ENCODE measurements at regions not wholly inside any gene's neighbourhood (a gene's known extent, or its start where the extent isn't known, plus 50 kb on each side); places are given as distances from the start of the nearest gene placed in this dataset.
"Not testable (repeated sequence)": the region's sequence is repeated elsewhere in the genome, so short reads cannot be mapped to it uniquely, and the experiment has no call there.

DNA sequence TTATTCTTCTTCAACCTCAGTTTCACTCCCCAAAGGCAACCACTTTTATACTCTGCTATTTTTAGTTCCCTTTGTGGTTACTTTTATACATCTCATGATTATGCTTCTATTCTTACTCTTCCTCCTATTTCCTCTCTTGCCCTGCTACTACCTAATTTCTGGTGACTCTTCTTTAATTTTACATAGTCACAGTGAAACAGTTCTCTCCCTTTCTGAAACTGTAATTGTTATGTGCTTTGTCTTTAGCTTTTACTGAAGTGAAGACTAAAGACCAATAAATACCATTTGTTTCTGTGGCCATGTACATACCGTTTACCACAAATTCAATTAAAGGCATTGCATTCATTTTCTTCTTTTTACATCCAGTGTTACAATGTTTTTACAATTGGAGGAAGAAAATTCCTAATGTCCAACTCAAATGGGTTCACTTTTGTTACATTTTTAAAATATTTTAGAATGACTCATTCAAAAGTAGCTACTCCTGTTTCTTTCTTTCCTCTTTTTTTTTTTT lies 410.6 kb downstream of the PSAT1 start:
- Histone ChIP-seq H3K4me3 (no peak overlapping the region), H3K9me3 (no peaks in the 10 kb centered on the region), H3K27ac (no peak overlapping the region), H3K4me1 (no peaks in the 10 kb centered on the region), H3K27me3 (no peaks in the 10 kb centered on the region), H3K36me3 (no peaks in the 10 kb centered on the region)
- TF ChIP-seq, protein P1, sequence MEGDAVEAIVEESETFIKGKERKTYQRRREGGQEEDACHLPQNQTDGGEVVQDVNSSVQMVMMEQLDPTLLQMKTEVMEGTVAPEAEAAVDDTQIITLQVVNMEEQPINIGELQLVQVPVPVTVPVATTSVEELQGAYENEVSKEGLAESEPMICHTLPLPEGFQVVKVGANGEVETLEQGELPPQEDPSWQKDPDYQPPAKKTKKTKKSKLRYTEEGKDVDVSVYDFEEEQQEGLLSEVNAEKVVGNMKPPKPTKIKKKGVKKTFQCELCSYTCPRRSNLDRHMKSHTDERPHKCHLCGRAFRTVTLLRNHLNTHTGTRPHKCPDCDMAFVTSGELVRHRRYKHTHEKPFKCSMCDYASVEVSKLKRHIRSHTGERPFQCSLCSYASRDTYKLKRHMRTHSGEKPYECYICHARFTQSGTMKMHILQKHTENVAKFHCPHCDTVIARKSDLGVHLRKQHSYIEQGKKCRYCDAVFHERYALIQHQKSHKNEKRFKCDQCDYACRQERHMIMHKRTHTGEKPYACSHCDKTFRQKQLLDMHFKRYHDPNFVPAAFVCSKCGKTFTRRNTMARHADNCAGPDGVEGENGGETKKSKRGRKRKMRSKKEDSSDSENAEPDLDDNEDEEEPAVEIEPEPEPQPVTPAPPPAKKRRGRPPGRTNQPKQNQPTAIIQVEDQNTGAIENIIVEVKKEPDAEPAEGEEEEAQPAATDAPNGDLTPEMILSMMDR (IDR thresholded peaks at IDR 0.05), result no peak
- no peak for DNase-seq (ENCODE audit: low spot score)

DNA sequence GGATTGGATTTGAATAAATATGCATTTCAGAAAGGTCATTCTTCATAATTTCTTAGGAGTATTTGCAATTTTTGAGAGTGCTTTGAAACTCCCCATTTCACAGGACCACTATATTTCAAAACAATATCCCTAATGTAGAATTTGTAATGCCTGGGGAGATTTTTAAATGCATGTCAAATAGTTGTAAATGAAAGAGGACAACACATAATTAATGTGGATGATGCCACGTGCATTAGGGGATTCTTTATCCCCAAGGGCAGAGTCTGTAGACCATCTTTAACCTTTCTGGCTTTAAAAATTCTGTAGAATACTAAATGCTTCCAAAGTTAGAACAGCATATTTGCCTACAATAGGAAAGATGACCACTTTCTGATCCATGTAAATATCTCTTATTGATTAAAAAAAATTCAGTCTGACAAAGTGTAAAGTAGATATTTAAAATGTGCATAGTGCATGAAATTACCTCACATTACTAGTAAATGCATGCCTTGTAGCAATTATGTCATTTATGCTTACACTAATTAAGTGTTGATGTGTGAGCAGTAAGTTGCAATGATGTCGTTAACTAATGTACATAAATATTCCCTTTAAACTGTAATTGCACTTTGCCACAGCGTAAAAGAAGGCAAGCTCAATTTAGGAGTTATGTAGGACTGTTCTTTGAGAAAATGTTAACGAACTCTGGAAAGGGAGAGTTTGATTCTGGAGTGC lies 416.1 kb downstream of the PSAT1 start:
- no peak for DNase-seq (ENCODE audit: low spot score)
- H3K27ac ChIP-seq, result no peak overlapping the region
- H3K27me3 ChIP-seq, result no peaks in the 10 kb centered on the region
- H3K4me3 ChIP-seq, result no peak overlapping the region
- TF ChIP-seq, protein P1 (IDR thresholded peaks at IDR 0.05), result no peak
- H3K9me3 ChIP-seq, result no peaks in the 10 kb centered on the region
- H3K4me1 ChIP-seq, result no peaks in the 10 kb centered on the region
- no peaks in the 10 kb centered on the region for H3K36me3 ChIP-seq

DNA sequence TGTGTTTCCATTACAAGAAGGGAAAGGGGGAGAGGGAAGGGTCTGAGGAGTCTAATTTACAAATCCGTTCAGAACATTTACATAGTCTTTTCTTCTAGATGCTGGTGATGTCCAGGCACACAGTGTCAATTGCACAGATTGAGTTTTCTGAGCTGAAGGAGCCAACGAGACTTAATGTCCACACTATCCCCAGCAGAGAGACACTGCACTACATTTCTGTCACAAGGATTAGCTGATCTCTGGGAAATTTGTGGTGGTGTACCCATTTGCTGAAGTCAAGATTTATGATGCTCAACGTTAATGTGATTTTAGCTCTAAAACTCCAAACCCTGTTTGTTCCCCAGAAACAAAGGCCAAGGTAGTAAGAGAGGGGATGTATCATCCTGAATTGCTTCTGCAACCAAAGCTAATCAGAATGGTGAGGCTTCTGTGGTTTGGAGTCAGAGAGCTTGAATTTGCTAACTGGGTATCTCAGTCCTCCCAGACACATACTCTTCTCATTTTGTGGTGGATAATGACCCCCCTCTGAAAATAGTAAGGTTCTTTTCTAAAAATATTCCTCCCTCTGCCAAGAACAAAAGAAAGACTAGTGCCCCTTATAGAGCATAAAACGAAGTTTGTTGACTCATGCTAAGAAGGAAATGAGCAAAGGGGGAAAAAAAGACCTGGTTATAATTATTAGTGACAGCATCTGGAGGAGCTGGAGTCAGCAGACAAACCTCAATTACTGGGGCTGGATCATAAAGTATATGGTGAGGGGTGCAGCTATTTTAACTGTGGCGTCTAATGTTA lies 416.9 kb downstream of the PSAT1 start:
- Histone ChIP-seq H3K27me3 (no peaks in the 10 kb centered on the region), H3K4me3 (no peak overlapping the region), H3K4me1 (no peaks in the 10 kb centered on the region), H3K27ac (no peak overlapping the region), H3K36me3 (no peaks in the 10 kb centered on the region), H3K9me3 (no peaks in the 10 kb centered on the region)
- TF ChIP-seq, protein P1 (IDR thresholded peaks at IDR 0.05), result no peak
- DNase-seq (ENCODE audit: low spot score), result no peak

DNA sequence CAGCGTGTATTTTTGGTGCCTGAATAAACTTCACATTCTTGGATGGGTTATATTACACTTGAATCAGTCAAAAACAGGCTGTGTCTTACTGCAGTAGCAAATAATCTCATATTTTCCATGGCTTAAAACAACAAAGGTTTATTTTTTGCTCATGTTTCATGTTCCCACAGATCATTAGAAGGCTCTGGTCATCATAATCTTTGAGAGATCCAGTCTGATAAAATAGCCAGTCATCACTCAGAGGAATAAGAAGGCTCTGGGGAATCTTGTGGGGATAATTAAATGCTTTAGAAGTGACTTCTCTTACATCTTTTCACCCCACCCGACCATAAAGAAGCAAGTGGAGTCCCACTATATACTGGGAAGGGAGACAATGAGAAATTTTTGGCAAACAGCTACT lies 417.7 kb downstream of the PSAT1 start:
- no peaks in the 10 kb centered on the region for H3K36me3 ChIP-seq
- TF ChIP-seq, protein P1 (IDR thresholded peaks at IDR 0.05), result no peak
- no peaks in the 10 kb centered on the region for H3K4me1 ChIP-seq
- no peak overlapping the region for H3K4me3 ChIP-seq
- H3K9me3 ChIP-seq, result no peaks in the 10 kb centered on the region
- H3K27ac ChIP-seq, result no peak overlapping the region
- no peaks in the 10 kb centered on the region for H3K27me3 ChIP-seq
- no peak for DNase-seq (ENCODE audit: low spot score)

DNA sequence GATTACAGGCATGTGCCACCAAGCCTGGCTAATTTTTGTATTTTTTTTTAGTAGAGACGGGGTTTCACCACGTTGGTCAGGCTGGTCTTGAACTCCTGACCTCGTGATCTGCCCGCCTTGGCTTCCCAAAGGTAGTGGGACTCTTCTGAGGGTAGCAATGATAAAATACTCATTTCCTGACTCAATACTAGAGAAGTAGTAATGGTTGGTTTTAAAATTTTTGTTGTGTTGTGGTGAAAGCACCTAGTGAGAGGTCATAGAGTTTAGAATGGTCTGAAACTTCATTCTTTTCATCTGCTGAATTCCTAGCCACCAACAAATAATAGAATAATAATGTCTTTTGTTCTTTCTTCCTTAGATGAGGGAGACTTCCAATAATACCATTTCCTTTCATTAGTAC lies 422.1 kb downstream of the PSAT1 start:
- not testable (repeated sequence) for H3K27me3 ChIP-seq; H3K9me3 ChIP-seq; H3K4me3 ChIP-seq; H3K27ac ChIP-seq; H3K36me3 ChIP-seq; H3K4me1 ChIP-seq; DNase-seq (ENCODE audit: low spot score)

DNA sequence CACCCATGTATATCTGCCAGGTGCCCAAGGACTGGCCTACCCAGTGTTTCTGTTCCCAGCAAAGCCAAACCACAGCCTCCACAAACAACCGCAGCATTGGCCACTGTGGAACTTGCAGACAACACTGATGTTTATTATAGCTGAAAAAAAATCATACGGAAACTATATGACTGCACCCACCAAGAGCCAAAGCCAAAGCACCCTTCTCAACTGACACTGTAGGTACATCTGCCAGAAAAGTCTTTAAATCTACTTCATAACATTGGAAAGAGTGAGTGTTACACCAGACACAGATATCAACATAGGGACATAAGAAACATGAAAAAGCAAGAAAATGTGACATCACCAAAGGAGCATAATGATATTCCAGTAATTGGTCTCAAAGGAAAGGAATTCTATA lies 428.0 kb downstream of the PSAT1 start:
- H3K27me3 ChIP-seq, result no peaks in the 10 kb centered on the region
- no peak for DNase-seq (ENCODE audit: low spot score)
- no peak overlapping the region for H3K4me3 ChIP-seq
- H3K36me3 ChIP-seq, result no peaks in the 10 kb centered on the region
- H3K27ac ChIP-seq, result no peak overlapping the region
- TF ChIP-seq, protein P1 (IDR thresholded peaks at IDR 0.05), result no peak
- H3K9me3 ChIP-seq, result peaks cover 0 to 26% of the 10 kb centered on the region in 2 donors
- H3K4me1 ChIP-seq, result no peaks in the 10 kb centered on the region
